Adrenal gland (tissue), 9 donors: ENCODE measurements at regions not wholly inside any gene's neighbourhood (a gene's known extent, or its start where the extent isn't known, plus 50 kb on each side); places are given as distances from the start of the nearest gene placed in this dataset.

ENCODE experiments used
- DNase-seq, 7 donors: peaks; one replicate each; pipeline ENCODE4 v3.0.0-alpha.2; 2019 to 2020
- H3K27ac ChIP-seq, 5 donors: fragments of 200-600 bp; sonication (generic) in 4 of 5; 1 replicate in 3 of 5; 2 replicates in 2 of 5; pipeline versions ENCODE4 v1.5.1 to v1.8.0; 2016 to 2020; ENCODE audit warnings: mild to moderate bottlenecking in 1 of 5
- H3K27me3 ChIP-seq: fragments of 200-600 bp; 2 replicates; pipeline ENCODE4 v1.8.0; 2021
- H3K36me3 ChIP-seq, 2 donors: fragments of 200-600 bp; replicated peaks in 1 of 2; 1 replicate in 1 of 2; 2 replicates in 1 of 2; pipeline versions ENCODE4 v1.5.1 to v1.8.0; 2018 to 2022
- H3K4me1 ChIP-seq, 2 donors: fragments of 200-600 bp; replicated peaks in 1 of 2; 1 replicate in 1 of 2; 2 replicates in 1 of 2; pipeline versions ENCODE4 v1.5.1 to v1.8.0; 2018 to 2021
- H3K4me3 ChIP-seq, 4 donors: fragments of 200-600 bp; sonication (generic) in 3 of 4; one replicate each; pipeline ENCODE4 v1.5.1; 2016 to 2018
- H3K9me3 ChIP-seq, 3 donors: fragments of 200-600 bp; sonication (generic) in 1 of 3; replicated peaks in 1 of 3; 1 replicate in 2 of 3; 2 replicates in 1 of 3; pipeline versions ENCODE4 v1.5.1 to v1.8.0; 2016 to 2021
- CTCF ChIP-seq, 6 experiments: fragments of 450-650 bp in 4 of 6; fragments of 200-600 bp in 2 of 6; sonication (generic) in 1 of 6; IDR thresholded peaks; 1 replicate in 5 of 6; 2 replicates in 1 of 6; pipeline versions ENCODE4 v1.5.1 to v1.8.0; 2016 to 2021; ENCODE audit warnings: antibody characterized with exemption in 6 of 6, mild to moderate bottlenecking in 2 of 6, moderate library complexity in 1 of 6
- POLR2A ChIP-seq, 2 donors: fragments of 450-650 bp; IDR thresholded peaks; one replicate each; pipeline ENCODE4 v1.6.1; 2017; ENCODE audit warnings: antibody characterized with exemption in 2 of 2, mild to moderate bottlenecking in 2 of 2, moderate library complexity in 1 of 2
- WGBS, 4 donors: extraction: QIAGEN DNeasy Blood & Tissue Kit in 2 of 4; methylation state at CpG; one replicate each; pipeline versions ENCODE4 v1.1.5 to v1.1.7; 2013 to 2017; 5-methylcytosine and 5-hydroxymethylcytosine counted together
- intact Hi-C, 2 donors: fragments of 100-400 bp; cut with DNase I; formaldehyde crosslinking; loops; one replicate each; pipeline versions ENCODE4 v1.14.1 to v1.15.0; 2022 to 2023
- donor health status: healthy with polysubstance abuse.
- donor health status: Bipolar disorder and iron deficiency.
- donor health status: DM: yes; HTN: yes; CAD: no.
- donor health status: DM: no; HTN: no; CAD: no.
- donor health status: DM: no; HTN: no; CAD: no.

DNA sequence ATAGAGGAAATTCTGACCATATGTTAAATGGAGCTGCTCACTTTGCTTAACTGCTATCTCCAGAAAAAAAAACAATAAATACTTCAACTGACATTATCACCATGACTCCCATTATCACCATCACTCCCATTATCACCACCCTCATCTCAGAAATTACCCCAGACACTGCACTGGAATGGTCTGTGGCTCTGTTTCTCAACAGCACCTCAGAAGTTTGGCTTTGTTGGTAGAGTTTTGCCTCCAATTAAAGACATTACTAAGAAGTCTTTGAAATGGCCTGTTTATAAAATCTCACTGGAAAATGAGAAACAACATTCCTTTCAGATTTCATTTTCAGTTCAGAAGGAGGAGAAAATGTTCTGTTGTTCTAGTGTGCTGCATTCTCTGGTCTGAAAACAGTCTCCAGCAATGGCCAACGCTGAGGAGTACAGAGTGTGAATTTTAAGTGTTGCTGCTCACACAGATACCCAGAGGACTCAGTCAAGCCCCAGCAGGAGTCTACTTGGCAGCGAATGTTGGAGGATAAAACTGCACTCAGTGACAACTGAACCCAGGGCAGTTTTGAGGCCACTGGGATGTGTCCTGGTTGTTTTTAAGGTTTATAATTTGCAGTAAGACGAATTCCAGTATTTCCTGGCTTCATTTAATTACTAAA, 364.5 kb upstream of the CDH2 start:
- H3K27ac ChIP-seq: no peak overlapping the region
- WGBS, 4 donors: 23 to 37% (median 30%) methylated on average over 3 of the region's 3 CpGs
- intact Hi-C loops: no loop called here
- H3K9me3 ChIP-seq: no peaks in the 10 kb centered on the region
- H3K4me1 ChIP-seq: no peaks in the 10 kb centered on the region
- DNase-seq: no peak
- TF ChIP-seq POLR2A (IDR thresholded peaks at IDR 0.05) (no peak), CTCF (IDR thresholded peaks at IDR 0.05) (no peak)
- no peaks in the 10 kb centered on the region for H3K36me3 ChIP-seq
- H3K27me3 ChIP-seq: no peaks in the 10 kb centered on the region
- H3K4me3 ChIP-seq: no peak overlapping the region

- no peaks in the 10 kb centered on the region for H3K27me3 ChIP-seq
- no peak overlapping the region for H3K4me3 ChIP-seq
These were observed 352.7 kb upstream of the CDH2 start for GRCh38 chr18:28529644-28530043.

DNA sequence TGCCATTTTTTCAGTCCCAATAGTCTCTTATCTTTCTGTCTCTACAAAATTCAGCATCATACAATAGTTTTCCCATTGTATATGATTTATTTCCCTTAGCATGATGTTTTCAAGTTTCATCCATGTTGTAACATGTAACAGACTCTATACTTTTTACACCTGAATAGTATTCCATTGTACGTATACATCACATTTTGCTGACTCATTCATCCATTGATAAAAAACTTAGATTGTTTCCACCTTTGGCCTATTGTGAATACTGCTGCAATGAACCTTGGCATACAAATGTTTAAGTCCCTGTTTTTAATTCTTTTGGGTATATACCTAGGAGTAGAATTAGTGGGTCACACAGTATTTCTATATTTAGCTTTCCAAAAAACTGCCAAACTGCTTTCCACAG, 349.3 kb upstream of the CDH2 start:
- Histone ChIP-seq H3K27ac (no peak overlapping the region), H3K9me3 (no peaks in the 10 kb centered on the region), H3K4me1 (no peaks in the 10 kb centered on the region), H3K36me3 (no peaks in the 10 kb centered on the region), H3K27me3 (no peaks in the 10 kb centered on the region), H3K4me3 (no peak overlapping the region)
- TF ChIP-seq CTCF (IDR thresholded peaks at IDR 0.05) (no peak), POLR2A (IDR thresholded peaks at IDR 0.05) (no peak)
- DNase-seq: no peak
- 83 to 92% (median 90%) methylated on average over 1 of the region's 1 CpG for WGBS, 4 donors
- intact Hi-C loops: no loop called here

More at GRCh38 chr18:28529644-28530043, 352.7 kb upstream of the CDH2 start:
- intact Hi-C loops: no loop called here
- no peak for DNase-seq
- Histone ChIP-seq H3K4me1 (no peaks in the 10 kb centered on the region), H3K27ac (no peak overlapping the region), H3K9me3 (no peaks in the 10 kb centered on the region), H3K36me3 (no peaks in the 10 kb centered on the region)
- 59 to 64% (median 61%) methylated on average over 1 of the region's 1 CpG for WGBS, 4 donors
- TF ChIP-seq CTCF (IDR thresholded peaks at IDR 0.05) (no peak), POLR2A (IDR thresholded peaks at IDR 0.05) (no peak)

DNA sequence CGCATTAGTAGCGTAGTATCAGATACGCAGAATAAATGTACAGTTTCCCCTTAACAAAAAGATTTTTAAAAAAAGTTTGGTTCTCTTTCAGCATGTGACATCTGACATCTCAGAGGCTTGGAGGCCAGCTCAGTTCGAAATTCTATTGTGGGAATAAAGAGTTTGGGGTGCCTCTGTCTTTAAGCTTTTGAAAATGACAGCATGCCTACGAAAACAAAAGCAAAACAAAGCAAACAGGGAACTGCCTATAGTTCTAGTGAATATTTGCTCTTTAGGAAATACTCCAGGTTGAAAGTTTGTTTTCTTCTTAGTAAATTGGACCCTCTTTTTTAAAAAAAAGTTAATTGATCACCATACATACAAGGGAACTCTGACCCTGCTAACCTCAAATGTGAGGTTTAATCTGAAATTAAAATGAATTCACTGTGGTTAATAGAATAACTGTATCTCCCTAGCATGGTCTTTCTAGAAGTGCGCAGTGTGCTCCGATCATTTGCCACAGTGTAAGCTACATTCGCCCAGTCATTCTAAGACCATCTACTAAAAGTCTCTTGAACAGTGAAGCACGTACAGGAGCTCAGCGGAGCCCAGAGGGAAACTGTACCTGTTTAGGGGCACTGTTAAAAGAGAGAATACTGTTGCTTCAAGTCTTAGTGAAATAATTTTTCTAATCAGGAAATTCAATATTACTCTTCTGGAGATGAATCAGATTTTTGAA, 347.0 kb upstream of the CDH2 start:
- intact Hi-C loops: no loop called here
- 77 to 83% (median 81%) methylated on average over 10 of the region's 10 CpGs for WGBS, 4 donors

More for the DNA sequence above, 347.0 kb upstream of the CDH2 start:
- Histone ChIP-seq H3K4me3 (no peak overlapping the region), H3K36me3 (no peaks in the 10 kb centered on the region), H3K9me3 (no peaks in the 10 kb centered on the region), H3K27me3 (no peaks in the 10 kb centered on the region), H3K27ac (no peak overlapping the region), H3K4me1 (no peaks in the 10 kb centered on the region)
- TF ChIP-seq CTCF (IDR thresholded peaks at IDR 0.05) (no peak), POLR2A (IDR thresholded peaks at IDR 0.05) (no peak)
- no peak for DNase-seq
